MM.1S (cell line): ENCODE measurements at regions not wholly inside any gene's neighbourhood (a gene's known extent, or its start where the extent isn't known, plus 50 kb on each side); places are given as distances from the start of the nearest gene placed in this dataset.

Source experiments
- DNase-seq: peaks from one replicate; pipeline ENCODE4 v3.0.0-alpha.2; 2015
- H2AFZ ChIP-seq: fragments of 300-600 bp; sonication (generic); 2 replicates; pipeline ENCODE4 v1.6.0; 2016; ENCODE audit warnings: antibody characterized with exemption, low read length
- H3F3A ChIP-seq: fragments of 300-600 bp; sonication (generic); 2 replicates; pipeline ENCODE4 v1.6.1; 2016; ENCODE audit warnings: mild to moderate bottlenecking, antibody characterized with exemption, low read length, moderate library complexity, mixed read lengths; ENCODE audit not compliant: insufficient read depth
- H3K27ac ChIP-seq: fragments of 300-600 bp; sonication (generic); 2 replicates; pipeline ENCODE4 v1.5.1; 2016; ENCODE audit warnings: mild to moderate bottlenecking, low read length
- H3K27me3 ChIP-seq: fragments of 300-600 bp; sonication (generic); replicated peaks from 2 replicates; pipeline ENCODE4 v1.6.0; 2016; ENCODE audit warnings: low read length; ENCODE audit not compliant: insufficient read depth
- H3K36me3 ChIP-seq: fragments of 300-600 bp; sonication (generic); replicated peaks from 2 replicates; pipeline ENCODE4 v1.6.1; 2016; ENCODE audit warnings: mild to moderate bottlenecking, low read length, mixed read lengths; ENCODE audit not compliant: insufficient read depth
- H3K4me1 ChIP-seq: fragments of 300-600 bp; sonication (generic); 2 replicates; pipeline ENCODE4 v1.6.1; 2016; ENCODE audit warnings: low read length, mixed read lengths
- H3K4me2 ChIP-seq: fragments of 300-600 bp; sonication (generic); 2 replicates; pipeline ENCODE4 v1.6.0; 2016; ENCODE audit warnings: low read depth, low read length
- H3K4me3 ChIP-seq: fragments of 300-600 bp; sonication (generic); 2 replicates; pipeline ENCODE4 v1.5.1; 2016; ENCODE audit warnings: low read length, mixed read lengths
- H3K79me2 ChIP-seq: fragments of 300-600 bp; sonication (generic); 2 replicates; pipeline ENCODE4 v1.6.1; 2016; ENCODE audit warnings: mixed run types, low read length, mixed read lengths
- H3K9ac ChIP-seq: fragments of 300-600 bp; sonication (generic); 2 replicates; pipeline ENCODE4 v1.6.1; 2016; ENCODE audit warnings: low read length, mixed read lengths
- H3K9me2 ChIP-seq: fragments of 300-600 bp; sonication (generic); replicated peaks from 2 replicates; pipeline ENCODE4 v1.6.1; 2016; ENCODE audit warnings: mild to moderate bottlenecking, low read length, mixed read lengths; ENCODE audit not compliant: insufficient read depth
- H3K9me3 ChIP-seq: fragments of 300-600 bp; sonication (generic); replicated peaks from 2 replicates; pipeline ENCODE4 v1.6.1; 2016; ENCODE audit warnings: mild to moderate bottlenecking, low read length, mixed read lengths; ENCODE audit not compliant: insufficient read depth
- H4K20me1 ChIP-seq: fragments of 300-600 bp; sonication (generic); 2 replicates; pipeline ENCODE4 v1.6.1; 2016; ENCODE audit warnings: mild to moderate bottlenecking, low read length, moderate library complexity, mixed read lengths; ENCODE audit not compliant: insufficient read depth
- CTCF ChIP-seq: fragments of 300-600 bp; sonication (generic); IDR thresholded peaks from 2 replicates; pipeline ENCODE4 v1.5.1; 2016; ENCODE audit warnings: antibody characterized with exemption, low read length, mixed read lengths
- EZH2 ChIP-seq: fragments of 300-600 bp; sonication (generic); optimal IDR thresholded peaks from 2 replicates; pipeline ENCODE3; 2017; ENCODE audit warnings: low read depth, mild to moderate bottlenecking, antibody characterized with exemption, low read length, mixed read lengths
- EZH2phosphoT487 ChIP-seq: fragments of 300-600 bp; sonication (generic); IDR thresholded peaks from 2 replicates; pipeline ENCODE4 v1.6.1; 2018; ENCODE audit warnings: antibody characterized with exemption, low read length

DNA sequence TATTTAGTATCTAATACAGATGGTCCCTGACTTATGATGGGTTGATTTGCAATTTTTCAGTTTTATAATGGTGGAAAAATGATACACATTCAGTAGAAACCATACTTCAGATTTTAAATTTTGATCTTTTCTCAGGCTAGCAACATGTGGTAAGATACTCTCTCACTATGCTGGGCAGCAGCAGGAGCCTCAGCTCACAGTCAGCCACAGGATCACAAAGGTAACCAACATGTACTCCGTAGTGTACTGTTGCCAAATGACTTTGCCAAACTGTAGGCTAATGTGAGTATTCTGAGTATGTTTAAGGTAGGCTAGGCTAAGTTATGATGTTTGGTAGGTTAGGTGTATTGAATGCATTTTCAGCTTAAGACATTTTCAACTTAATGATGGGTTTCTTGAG, 498.6 kb upstream of the DPPA4 start:
- Histone ChIP-seq H3K4me3 (no peak overlapping the region), H3K4me2 (no peak overlapping the region), H2AFZ (no peak overlapping the region), H3K27ac (no peak overlapping the region), H3K9me2 (no peaks in the 10 kb centered on the region), H4K20me1 (no peaks in the 10 kb centered on the region), H3K27me3 (no peaks in the 10 kb centered on the region), H3K4me1 (no peaks in the 10 kb centered on the region), H3K9ac (no peak overlapping the region), H3K36me3 (no peaks in the 10 kb centered on the region), H3K9me3 (no peaks in the 10 kb centered on the region), H3K79me2 (no peaks in the 10 kb centered on the region), H3F3A (no peaks in the 10 kb centered on the region)
- no peak for DNase-seq
- TF ChIP-seq EZH2phosphoT487 = no peak
- no peak for TF ChIP-seq EZH2
- TF ChIP-seq CTCF = no peak

- peak overlapping the region; percentile 27; the same call in 1 of the 2 replicates for H3K4me3 ChIP-seq
- H3K36me3 ChIP-seq = no peaks in the 10 kb centered on the region; the same call in 1 of the 2 replicates
- H3K9me2 ChIP-seq = no peaks in the 10 kb centered on the region
- peak; percentile 51 for DNase-seq
- no peaks in the 10 kb centered on the region for H3K9me3 ChIP-seq
- TF ChIP-seq EZH2phosphoT487 (no peak), EZH2 (no peak), CTCF (no peak)
- H3K27me3 ChIP-seq = no peaks in the 10 kb centered on the region
- peak overlapping the region; percentile 65 for H3K4me2 ChIP-seq
- peak overlapping the region; percentile 18; the same call in 1 of the 2 replicates for H2AFZ ChIP-seq
- no peak overlapping the region for H3K9ac ChIP-seq
- H3K79me2 ChIP-seq = no peaks in the 10 kb centered on the region
- 0 out of 2 replicates have a peak, but pooled peaks cover 6% of the 10 kb centered on the region for H3F3A ChIP-seq
- H3K27ac ChIP-seq = peak overlapping the region; percentile 48; the same call in 1 of the 2 replicates
- no peaks in the 10 kb centered on the region for H4K20me1 ChIP-seq
- H3K4me1 ChIP-seq = peaks cover 40% of the 10 kb centered on the region
Observed at GRCh38 chr3:109851854-109852253, 514.5 kb upstream of the DPPA4 start.

GRCh38 chr3:109852283-109852682, 514.9 kb upstream of the DPPA4 start:
- peak; percentile 72 for DNase-seq
- no peaks in the 10 kb centered on the region for H3K27me3 ChIP-seq
- TF ChIP-seq CTCF = no peak
- H4K20me1 ChIP-seq = no peaks in the 10 kb centered on the region
- H3K4me2 ChIP-seq = peak overlapping the region; percentile 65
- H3F3A ChIP-seq = 0 out of 2 replicates have a peak, but pooled peaks cover 6% of the 10 kb centered on the region
- H3K79me2 ChIP-seq = no peaks in the 10 kb centered on the region
- no peak overlapping the region for H3K9ac ChIP-seq
- H3K36me3 ChIP-seq = no peaks in the 10 kb centered on the region; the same call in 1 of the 2 replicates
- peak overlapping the region; percentile 27 for H3K4me3 ChIP-seq
- H3K9me3 ChIP-seq = no peaks in the 10 kb centered on the region
- peak overlapping the region; percentile 18; the same call in 1 of the 2 replicates for H2AFZ ChIP-seq
- H3K4me1 ChIP-seq = peaks cover 39% of the 10 kb centered on the region
- H3K9me2 ChIP-seq = no peaks in the 10 kb centered on the region
- H3K27ac ChIP-seq = peak overlapping the region; percentile 48; the same call in 1 of the 2 replicates
